ENCODE measurements at regions not wholly inside any gene's neighbourhood (a gene's known extent, or its start where the extent isn't known, plus 50 kb on each side); places are given as distances from the start of the nearest gene placed in this dataset.
"Not testable (repeated sequence)": the region's sequence is repeated elsewhere in the genome, so short reads cannot be mapped to it uniquely, and the experiment has no call there.

DNA sequence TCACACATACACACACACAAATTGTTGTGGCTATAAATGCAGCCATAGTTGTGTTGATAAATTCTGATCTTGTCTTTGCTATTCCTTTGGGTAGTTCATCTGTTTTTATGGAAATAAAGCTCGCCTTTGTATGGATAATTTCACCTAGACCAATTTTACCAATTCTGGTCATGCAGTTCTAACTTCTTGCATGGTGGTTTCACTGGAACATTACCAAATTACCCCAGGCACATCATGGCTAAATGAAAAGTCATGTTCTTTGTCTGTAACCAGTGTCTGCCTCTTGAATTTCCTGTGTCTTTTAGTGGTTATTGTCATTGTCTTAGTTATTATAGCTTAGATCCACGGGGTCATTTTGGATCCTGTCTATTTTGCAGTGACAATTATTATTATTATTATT, 50.3 kb upstream of the TMC1 start:
- no peak for DNase-seq (ENCODE audit: low spot score)

DNA sequence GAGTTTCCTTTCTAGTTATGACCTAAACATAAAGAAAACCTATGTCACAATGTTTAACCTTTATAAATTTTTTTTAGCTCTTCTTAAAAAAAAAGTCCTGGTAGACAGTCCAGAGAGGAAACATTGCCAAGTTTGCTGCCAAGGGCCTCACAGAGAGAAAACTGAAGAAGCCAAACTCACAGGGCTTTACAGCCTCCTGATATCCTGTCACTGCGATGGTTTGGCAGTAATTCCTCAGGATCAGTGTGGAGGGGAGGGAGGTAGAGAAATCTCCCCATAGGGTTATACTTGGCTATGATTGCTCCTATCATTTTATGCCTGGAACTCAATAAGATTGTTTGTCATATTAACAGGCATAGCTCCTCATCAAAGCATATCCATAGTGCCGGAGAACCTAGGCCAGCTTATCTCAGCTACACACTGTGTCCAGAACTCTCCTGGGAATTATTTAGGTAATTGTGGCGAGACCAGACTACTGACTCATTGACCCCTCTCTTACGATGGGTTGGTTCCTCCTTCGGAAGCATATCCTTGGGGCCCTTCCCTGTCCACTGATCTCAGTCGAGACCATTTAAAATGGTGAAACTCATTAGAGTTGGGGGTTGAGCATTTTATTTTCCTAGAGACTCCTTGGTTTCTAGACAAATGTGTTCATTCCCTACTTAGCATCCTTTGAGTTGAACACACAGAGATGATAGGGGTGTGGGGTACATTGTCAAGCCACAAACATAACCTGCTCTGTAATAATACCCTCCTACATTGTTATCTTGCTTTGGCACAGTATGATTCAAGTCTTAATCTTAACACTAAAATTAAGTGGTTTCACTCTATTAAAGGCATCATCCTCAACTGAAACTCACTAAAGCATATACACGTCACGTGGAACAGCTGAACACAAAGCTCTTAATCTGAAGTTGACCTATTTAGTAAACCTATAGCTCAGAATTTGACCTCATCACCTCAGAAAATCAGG, 53.4 kb upstream of the TMC1 start:
- no peak for DNase-seq (ENCODE audit: low spot score)

DNA sequence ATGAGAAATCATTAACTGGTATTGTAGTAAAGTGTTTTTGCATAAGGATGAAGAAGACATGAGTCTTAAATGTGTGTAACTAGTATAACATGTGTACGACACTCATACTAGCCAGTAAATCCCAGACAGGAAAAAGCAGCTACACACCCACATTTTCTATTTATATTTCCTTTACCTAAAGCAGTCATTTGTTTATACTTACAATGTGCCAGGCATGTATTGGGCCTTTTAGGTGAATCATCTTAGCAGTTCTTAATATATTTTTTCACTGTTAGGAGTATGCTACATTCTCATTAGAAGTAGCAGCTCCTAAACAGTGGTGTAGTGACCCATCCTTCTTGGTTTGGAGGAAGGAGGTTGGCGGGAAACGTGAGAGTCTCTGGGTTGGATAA, 55.8 kb upstream of the TMC1 start:
- no peak for DNase-seq (ENCODE audit: low spot score)

- DNase-seq (ENCODE audit: low spot score) = no peak
These were observed 56.4 kb upstream of the TMC1 start for GRCh38 chr9:72464857-72465592.

GRCh38 chr9:72462340-72462739, 59.1 kb upstream of the TMC1 start:
- DNase-seq (ENCODE audit: low spot score) = no peak

- no peak for DNase-seq (ENCODE audit: low spot score)
These were observed 60.8 kb upstream of the TMC1 start for GRCh38 chr9:72460342-72461312.

DNA sequence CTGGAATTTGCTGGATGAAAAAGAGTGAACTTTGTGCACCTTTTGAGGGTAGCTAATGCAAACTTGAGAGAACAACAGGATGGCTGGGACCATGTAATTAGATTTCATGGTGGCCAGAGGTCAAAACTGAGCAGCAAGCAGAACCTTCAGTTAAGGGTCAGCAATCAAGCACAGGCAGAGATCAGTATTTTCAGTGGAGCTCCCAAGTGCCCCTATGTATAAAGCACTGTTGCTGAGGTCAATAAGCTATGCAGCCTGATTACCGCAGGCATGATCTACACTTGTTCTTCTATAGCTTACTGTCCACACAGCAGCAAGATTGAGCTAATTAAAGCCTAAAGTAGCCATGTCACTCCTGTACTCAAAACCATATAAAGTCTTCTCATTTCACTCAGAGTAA, 62.1 kb upstream of the TMC1 start:
- no peak for DNase-seq (ENCODE audit: low spot score)

DNA sequence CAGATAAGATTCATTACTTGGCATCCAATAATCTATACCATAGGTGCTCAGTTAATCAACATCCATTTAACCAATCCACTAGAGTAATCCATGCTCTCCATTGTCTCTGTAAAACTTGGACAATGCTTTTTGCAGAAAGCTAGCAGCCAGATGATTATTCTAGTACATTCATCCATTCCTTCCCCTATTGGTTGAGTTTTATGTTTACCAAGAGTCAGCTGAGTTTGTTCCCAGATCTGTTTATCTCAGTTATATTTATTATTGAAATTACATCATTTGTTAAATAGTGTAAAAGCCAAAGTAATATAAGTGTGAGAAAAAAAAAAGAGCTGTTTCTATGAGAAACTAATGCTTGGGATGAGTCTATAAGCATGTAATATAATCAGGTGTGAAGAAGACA, 63.3 kb upstream of the TMC1 start:
- DNase-seq (ENCODE audit: low spot score) = no peak

DNA sequence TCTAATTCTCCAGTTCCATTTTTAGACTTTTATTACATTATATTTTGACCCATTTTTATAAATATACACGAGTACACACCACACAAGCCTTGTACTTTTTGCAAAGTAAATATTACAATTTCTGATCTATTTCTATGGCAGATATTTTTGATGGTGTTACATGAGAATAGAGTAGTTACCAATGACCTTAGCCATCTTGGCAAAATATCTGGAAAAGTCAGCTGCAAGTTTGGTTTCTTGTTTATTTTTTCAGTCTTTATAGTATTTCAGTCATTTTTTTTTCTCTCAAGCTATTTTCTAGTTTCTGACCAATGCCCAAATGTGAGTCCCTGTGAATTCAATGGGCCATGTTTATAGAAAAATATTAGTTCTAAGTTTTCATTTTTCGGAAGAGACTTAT, 64.0 kb upstream of the TMC1 start:
- no peak for DNase-seq (ENCODE audit: low spot score)

GRCh38 chr9:72454871-72455491, 66.4 kb upstream of the TMC1 start:
- no peak for DNase-seq (ENCODE audit: low spot score)

- no peak for DNase-seq (ENCODE audit: low spot score)
These were observed 67.6 kb upstream of the TMC1 start for GRCh38 chr9:72453797-72454196.

GRCh38 chr9:72446241-72446640, 75.2 kb upstream of the TMC1 start:
- not testable (repeated sequence) for DNase-seq (ENCODE audit: low spot score)

DNA sequence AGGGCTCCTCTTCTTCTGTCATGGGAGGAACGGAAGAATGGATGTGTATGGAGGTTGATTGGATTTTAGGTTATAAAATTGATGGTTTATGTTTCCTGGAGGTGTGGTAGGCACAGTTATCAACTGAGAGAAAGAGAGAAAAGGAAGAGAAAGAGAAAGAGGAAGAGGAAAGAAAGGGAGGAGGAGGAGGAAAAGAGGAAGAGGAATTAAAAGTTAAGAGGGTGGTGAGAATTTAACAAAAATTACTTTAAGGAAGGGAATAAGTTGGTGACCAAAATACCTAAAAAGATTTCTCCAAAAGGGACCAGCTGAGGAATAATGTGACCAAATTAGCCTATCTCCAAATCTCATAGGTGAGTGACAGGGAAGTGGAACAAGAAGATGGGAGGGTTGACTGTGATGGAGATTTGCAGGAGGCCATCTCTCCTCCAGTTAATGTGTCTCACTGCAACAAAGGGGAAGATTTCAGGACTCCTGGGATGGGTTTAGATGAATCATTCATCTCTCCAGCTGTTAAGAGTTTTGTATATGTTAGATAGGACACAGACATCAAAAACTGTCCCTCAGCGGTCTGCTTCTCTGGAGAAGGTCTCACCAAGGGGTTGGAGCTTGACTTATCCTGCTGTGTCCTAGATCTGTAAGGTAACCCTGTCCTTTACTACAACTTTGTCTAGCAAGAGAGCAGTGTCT, 76.0 kb upstream of the TMC1 start:
- DNase-seq (ENCODE audit: low spot score) = no peak

- DNase-seq (ENCODE audit: low spot score) = no peak
These were observed 77.0 kb upstream of the TMC1 start for GRCh38 chr9:72444435-72444834.

DNA sequence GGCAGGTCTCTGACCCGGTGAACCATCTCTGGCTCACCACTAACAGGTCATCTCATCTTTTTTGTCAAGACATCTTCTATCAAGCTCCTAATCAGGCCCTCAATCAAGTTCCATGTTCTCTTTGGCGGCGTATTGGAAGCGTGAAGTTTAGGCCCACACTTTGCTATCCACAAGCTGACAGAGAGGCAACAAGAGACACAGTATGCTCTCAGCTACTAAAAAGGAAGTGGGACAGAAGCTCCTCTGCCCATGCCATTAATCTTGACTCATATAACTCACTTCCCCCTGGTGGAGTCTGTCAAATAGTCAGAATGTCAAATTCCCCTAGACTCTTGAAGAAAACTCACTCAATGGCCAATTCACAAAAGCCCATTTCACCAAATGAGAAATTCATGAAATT, 77.6 kb upstream of the TMC1 start:
- DNase-seq (ENCODE audit: low spot score) = no peak

DNA sequence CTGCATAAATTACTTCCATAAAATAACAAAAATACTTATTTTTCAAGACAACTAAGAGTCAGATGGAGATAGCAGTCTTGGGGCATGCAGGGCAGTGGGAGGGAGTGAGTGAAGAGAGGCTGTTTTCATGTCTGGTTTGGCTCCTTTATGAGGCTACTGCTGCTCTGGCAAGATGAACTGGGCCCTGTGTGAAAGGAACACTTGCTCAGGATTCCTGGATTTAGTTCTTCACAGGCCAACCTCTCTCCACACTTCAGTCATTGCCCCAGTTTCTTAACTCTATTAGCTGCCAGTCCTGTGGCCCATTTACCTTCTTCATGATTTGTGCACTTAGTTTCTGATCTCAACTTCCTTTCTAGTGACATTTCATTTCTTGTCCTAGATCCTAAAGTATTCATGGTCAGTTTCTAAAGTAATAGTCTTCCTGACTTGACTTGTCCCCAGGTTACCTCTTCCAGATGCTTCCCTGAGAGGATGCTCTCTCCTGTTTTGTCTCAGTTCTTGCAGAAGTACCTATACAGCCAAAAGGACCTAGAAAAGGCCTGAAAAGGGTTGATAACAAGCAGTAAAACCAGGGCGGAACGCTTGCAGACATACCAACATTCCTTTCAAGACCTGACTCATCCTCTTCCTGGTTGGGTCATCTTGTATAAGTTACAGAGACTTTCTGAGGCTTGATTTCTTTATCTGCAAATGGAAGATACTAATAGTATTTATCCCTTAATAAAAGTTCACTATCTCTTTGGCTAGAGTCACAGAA, 77.0 kb upstream of the ZFAND5 start:
- peak; percentile 82 for DNase-seq (ENCODE audit: low spot score)

- DNase-seq (ENCODE audit: low spot score) = no peak
These were observed 76.2 kb upstream of the ZFAND5 start for GRCh38 chr9:72440992-72441847.

DNA sequence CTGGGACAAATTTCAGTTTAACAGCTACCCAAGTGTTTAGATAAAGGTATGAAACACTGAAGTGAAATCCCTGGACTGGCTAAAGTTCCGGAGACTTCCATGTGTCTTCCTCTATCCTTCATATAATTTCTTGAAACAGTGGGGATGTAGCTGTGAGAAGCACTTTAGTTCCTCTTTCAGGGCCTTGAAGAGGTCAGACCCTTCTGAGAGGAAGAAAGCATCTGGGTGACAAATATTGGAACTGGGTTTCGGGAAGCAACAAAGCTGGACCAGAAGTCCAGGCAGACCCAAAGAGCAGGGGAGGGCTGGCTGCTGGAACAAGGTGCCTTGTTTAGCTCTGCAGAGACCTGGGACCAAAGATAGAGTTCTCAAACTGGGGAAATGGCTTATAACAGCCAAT, 75.4 kb upstream of the ZFAND5 start:
- no peak for DNase-seq (ENCODE audit: low spot score)

DNA sequence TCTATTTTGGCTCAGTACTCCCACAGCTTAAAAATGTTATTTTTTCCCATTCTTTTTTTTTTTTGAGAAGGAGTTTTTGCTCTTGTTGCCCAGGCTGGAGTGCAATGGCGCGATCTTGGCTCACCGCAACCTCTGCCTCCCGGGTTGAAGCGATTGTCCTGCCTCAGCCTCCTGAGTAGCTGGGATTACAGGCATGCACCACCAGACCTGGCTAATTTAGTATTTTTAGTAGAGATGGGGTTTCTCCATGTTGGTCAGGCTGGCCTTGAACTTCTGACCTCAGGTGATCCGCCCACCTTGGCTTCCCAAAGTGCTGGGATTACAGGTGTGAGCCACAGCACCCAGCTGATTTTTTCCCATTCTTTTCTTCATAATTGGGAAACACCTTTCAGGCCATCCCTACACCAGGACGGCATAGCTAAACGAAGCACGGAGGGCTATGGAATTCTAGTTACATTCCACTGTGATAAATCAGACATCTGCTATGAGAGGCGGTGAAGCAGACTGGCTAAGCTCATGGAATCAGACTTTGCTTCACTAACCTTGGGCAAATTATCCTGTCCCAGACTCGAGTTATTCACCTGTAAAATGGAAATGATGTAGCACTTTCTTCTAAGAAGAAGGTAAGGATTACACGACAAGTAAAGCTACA, 68.7 kb upstream of the ZFAND5 start:
- peak; percentile 84 for DNase-seq (ENCODE audit: low spot score)
